HCT116 (cell line): ENCODE measurements at regions not wholly inside any gene's neighbourhood (a gene's known extent, or its start where the extent isn't known, plus 50 kb on each side); places are given as distances from the start of the nearest gene placed in this dataset.

Experiments
- ATAC-seq: fragments of 200-7000 bp; cut with Tn5 transposase; 2 replicates; pipeline ENCODE4 v1.9.1; 2020; ENCODE audit warnings: mild to moderate bottlenecking, moderate library complexity
- BruUV-seq: library from RNA; stranded (reverse); fragments of 400-500 nt; replicated peaks from 2 replicates; lab custom pipeline; 2021; lab: Mats Ljungman, UMichigan
- CTCF ChIA-PET: fragments of 300-600 bp; sonication (Branson Sonifier 250); formaldehyde crosslinking; loops from one replicate; lab custom pipeline; 2021; ENCODE audit warnings: antibody characterized with exemption; lab: Charles Lee
- POLR2A ChIA-PET: fragments of 300-600, 350-600 bp; sonication (Branson Sonifier 250); formaldehyde crosslinking; loops from one replicate; lab custom pipeline; 2021; ENCODE audit warnings: antibody characterized with exemption; lab: Charles Lee
- RAD21 ChIA-PET, 2 experiments: fragments of 300-600 bp; sonication (Branson Sonifier 250); formaldehyde crosslinking; loops; one replicate each; lab custom pipeline; 2023; ENCODE audit warnings: low total read pairs in 2 of 2; ENCODE audit not compliant: uncharacterized antibody in 2 of 2, unreplicated experiment in 2 of 2, low non-redundant PET in 1 of 2; lab: Charles Lee
- DNase-seq: peaks from one replicate; pipeline ENCODE4 v3.0.0-alpha.2; 2010; ENCODE audit warnings: low read depth, low spot score
- H2AFZ ChIP-seq: fragments of 200-600 bp; shearing (Covaris generic), sonication (generic); 2 replicates; pipeline ENCODE4 v1.6.1; 2017; ENCODE audit warnings: low read depth, mixed run types, mixed read lengths, antibody characterized with exemption, low read length; ENCODE audit not compliant: poor library complexity, severe bottlenecking
- H3K27ac ChIP-seq: 2 replicates; pipeline ENCODE4 v1.5.1; 2012; ENCODE audit warnings: low read depth, low read length
- H3K27me3 ChIP-seq: fragments of 200-600 bp; sonication (generic); 2 replicates; pipeline ENCODE4 v1.6.1; 2016; ENCODE audit warnings: mixed run types, low read length, mixed read lengths; ENCODE audit not compliant: insufficient read depth
- H3K36me3 ChIP-seq, 2 experiments: fragments of 200-500 bp in 1 of 2; fragments of 200-600 bp in 1 of 2; sonication (Bioruptor generic) in 1 of 2; sonication (generic) in 1 of 2; 2 replicates each; pipeline versions ENCODE4 v1.5.1 to v1.6.1; 2014 to 2016; ENCODE audit warnings: low read length in 2 of 2, inconsistent platforms in 1 of 2, mixed read lengths in 1 of 2, mixed run types in 1 of 2; ENCODE audit not compliant: insufficient read depth in 2 of 2, control insufficient read depth in 1 of 2
- H3K4me1 ChIP-seq, 2 experiments: fragments of 200-600 bp in 1 of 2; sonication (generic) in 1 of 2; 2 replicates each; pipeline versions ENCODE4 v1.5.1 to v1.6.1; 2012 to 2017; ENCODE audit warnings: low read length in 2 of 2, inconsistent platforms in 1 of 2, mild to moderate bottlenecking in 1 of 2, mixed read lengths in 1 of 2, mixed run types in 1 of 2, moderate library complexity in 1 of 2; ENCODE audit not compliant: insufficient read depth in 2 of 2, control insufficient read depth in 1 of 2
- H3K4me2 ChIP-seq: fragments of 200-600 bp; sonication (generic); 2 replicates; pipeline ENCODE4 v1.6.1; 2017; ENCODE audit warnings: mixed run types, low read length, mixed read lengths
- H3K4me3 ChIP-seq, 2 experiments: fragments of 200-600 bp in 1 of 2; sonication (generic) in 1 of 2; replicated peaks in 1 of 2; 2 replicates each; pipeline ENCODE4 v1.5.1; 2011 to 2016; ENCODE audit warnings: low read length in 2 of 2, control low read depth in 1 of 2, low read depth in 1 of 2, mild to moderate bottlenecking in 1 of 2, mixed read lengths in 1 of 2, mixed run types in 1 of 2
- H3K79me2 ChIP-seq: fragments of 200-600 bp; sonication (generic); 2 replicates; pipeline ENCODE4 v1.6.1; 2017; ENCODE audit warnings: mild to moderate bottlenecking, mixed run types, low read length, moderate library complexity, mixed read lengths; ENCODE audit not compliant: insufficient read depth
- H3K9ac ChIP-seq: fragments of 200-600 bp; sonication (generic); 2 replicates; pipeline ENCODE4 v1.6.1; 2016; ENCODE audit warnings: low read length, mixed read lengths
- H3K9me2 ChIP-seq: fragments of 200-600 bp; sonication (generic), shearing (Covaris generic); 2 replicates; pipeline ENCODE4 v1.6.1; 2017; ENCODE audit warnings: mixed run types, mild to moderate bottlenecking, moderate library complexity; ENCODE audit not compliant: insufficient read depth
- H3K9me3 ChIP-seq, 2 experiments: fragments of 200-500 bp in 1 of 2; fragments of 200-600 bp in 1 of 2; sonication (Bioruptor generic) in 1 of 2; sonication (generic) in 1 of 2; 2 replicates each; pipeline ENCODE4 v1.6.1; 2014 to 2017; ENCODE audit warnings: low read length in 2 of 2, mixed read lengths in 2 of 2, inconsistent platforms in 1 of 2, low read depth in 1 of 2, mild to moderate bottlenecking in 1 of 2, mixed run types in 1 of 2, moderate library complexity in 1 of 2; ENCODE audit not compliant: control insufficient read depth in 1 of 2, insufficient read depth in 1 of 2
- H4K20me1 ChIP-seq: fragments of 200-600 bp; sonication (generic), shearing (Covaris generic); 2 replicates; pipeline ENCODE4 v1.6.1; 2017; ENCODE audit warnings: mixed run types, mild to moderate bottlenecking, moderate library complexity; ENCODE audit not compliant: insufficient read depth
- CBX3 ChIP-seq: IDR thresholded peaks from 2 replicates; pipeline ENCODE4 v1.6.1; 2012; ENCODE audit warnings: low read depth
- CEBPB ChIP-seq: IDR thresholded peaks from 2 replicates; pipeline ENCODE4 v1.6.1; 2012; ENCODE audit warnings: low read depth
- EGR1 ChIP-seq: IDR thresholded peaks from 2 replicates; pipeline ENCODE4 v1.6.1; 2012; ENCODE audit warnings: low read depth
- ELF1 ChIP-seq: IDR thresholded peaks from 2 replicates; pipeline ENCODE4 v1.6.1; 2012; ENCODE audit warnings: low read depth, borderline replicate concordance
- FOSL1 ChIP-seq: IDR thresholded peaks from 2 replicates; pipeline ENCODE4 v1.6.1; 2012; ENCODE audit warnings: low read depth
- JUND ChIP-seq: IDR thresholded peaks from 2 replicates; pipeline ENCODE4 v1.6.1; 2012
- POLR2AphosphoS5 ChIP-seq: IDR thresholded peaks from 2 replicates; pipeline ENCODE4 v1.6.1; 2011; ENCODE audit warnings: mild to moderate bottlenecking, low read depth, low read length, moderate library complexity
- RAD21 ChIP-seq: IDR thresholded peaks from 2 replicates; pipeline ENCODE4 v1.6.1; 2012; ENCODE audit warnings: low read depth, mild to moderate bottlenecking
- SIN3A ChIP-seq: IDR thresholded peaks from 2 replicates; pipeline ENCODE4 v1.6.1; 2012; ENCODE audit warnings: low read depth
- SP1 ChIP-seq: IDR thresholded peaks from 2 replicates; pipeline ENCODE4 v1.6.1; 2012; ENCODE audit warnings: low read depth
- SRF ChIP-seq: IDR thresholded peaks from 2 replicates; pipeline ENCODE4 v1.6.1; 2012; ENCODE audit warnings: low read depth
- YY1 ChIP-seq: IDR thresholded peaks from 2 replicates; pipeline ENCODE4 v1.6.1; 2011; ENCODE audit warnings: low read length, low read depth, moderate library complexity, mild to moderate bottlenecking; ENCODE audit not compliant: insufficient replicate concordance; ENCODE audit errors: extremely low read depth
- ZFX ChIP-seq: fragments of 450-650 bp; IDR thresholded peaks from 2 replicates; pipeline ENCODE4 v1.6.1; 2017
- ZNF274 ChIP-seq: fragments of 200-500 bp; sonication (Bioruptor generic); IDR thresholded peaks from 2 replicates; pipeline ENCODE4 v1.6.1; 2014; ENCODE audit warnings: mild to moderate bottlenecking, low read depth, low read length, inconsistent platforms
- intact Hi-C: fragments of 100-400 bp; cut with micrococcal nuclease; formaldehyde crosslinking; loops from 2 replicates; pipeline ENCODE4 v1.10.0; 2022
- TF ChIP-seq, protein P1 (sequence below): IDR thresholded peaks from 2 replicates; pipeline ENCODE4 v1.6.1; 2012; ENCODE audit warnings: low read depth
- TF ChIP-seq, protein P2 (sequence below): IDR thresholded peaks from 2 replicates; pipeline ENCODE4 v1.6.1; 2011; ENCODE audit warnings: mild to moderate bottlenecking, low read length, moderate library complexity; ENCODE audit not compliant: insufficient replicate concordance; ENCODE audit errors: extremely low read depth
- TF ChIP-seq, protein P3 (sequence below): IDR thresholded peaks from 2 replicates; pipeline ENCODE4 v1.6.1; 2012
- TF ChIP-seq, protein P4 (sequence below), 3 experiments: fragments of 200-600 bp in 1 of 3; sonication (generic) in 1 of 3; IDR thresholded peaks in 2 of 3; conservative IDR thresholded peaks in 1 of 3; 2 replicates each; pipeline ENCODE4 v1.5.1; 2012 to 2017; ENCODE audit warnings: low read depth in 2 of 3, low read length in 2 of 3, antibody characterized with exemption in 1 of 3, borderline replicate concordance in 1 of 3, control low read depth in 1 of 3, mild to moderate bottlenecking in 1 of 3, mixed read lengths in 1 of 3, mixed run types in 1 of 3, moderate library complexity in 1 of 3; ENCODE audit not compliant: insufficient read depth in 1 of 3
- TF ChIP-seq, protein P5 (sequence below): IDR thresholded peaks from 2 replicates; pipeline ENCODE4 v1.6.1; 2012

DNA sequence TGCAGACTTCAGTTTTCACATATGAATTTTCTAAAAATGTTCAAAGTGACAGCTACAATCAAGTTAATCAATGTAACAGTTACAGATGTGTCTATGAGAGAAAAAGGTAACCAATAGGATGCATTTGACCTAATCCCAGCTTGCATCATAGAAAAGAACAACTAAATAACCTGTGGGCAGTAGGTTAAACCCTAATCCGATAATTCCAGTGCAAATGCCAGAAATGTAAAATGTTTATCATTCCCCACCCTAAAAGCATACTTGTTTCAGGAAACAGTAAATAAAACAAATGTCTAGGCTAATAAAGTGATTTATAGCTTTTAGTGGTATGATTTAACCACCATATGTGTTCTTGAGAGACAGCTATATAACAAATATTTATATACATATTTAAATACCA, 592.6 kb downstream of the PRELID2 start:
- no peak for ATAC-seq
- no peaks in the 10 kb centered on the region for H3K27me3 ChIP-seq
- no peaks in the 10 kb centered on the region for H3K36me3 ChIP-seq
- no peak overlapping the region for H3K27ac ChIP-seq
- no peaks in the 10 kb centered on the region for H3K79me2 ChIP-seq
- intact Hi-C loops: no loop called here
- no peaks in the 10 kb centered on the region for H4K20me1 ChIP-seq
- H3K9me2 ChIP-seq: no peaks in the 10 kb centered on the region
- H3K9ac ChIP-seq: no peak overlapping the region
- ChIA-PET CTCF (no interaction called here), RAD21 (no interaction called here), POLR2A (interaction anchor here (0.6 kb wide), 1 partner anchor 1072 kb away, joined by 3 read pairs; the partner anchor contains the start of genes KCTD16 and YIPF5)
- peaks cover 0 to 9% of the 10 kb centered on the region in 2 experiments; a peak in 1 of 4 replicates for H3K4me1 ChIP-seq
- no peak overlapping the region for H3K4me3 ChIP-seq
- no peak for DNase-seq
- BruUV-seq: no TSS peak
- no peak overlapping the region for H3K4me2 ChIP-seq
- H2AFZ ChIP-seq: no peak overlapping the region
- H3K9me3 ChIP-seq: no peaks in the 10 kb centered on the region
- no peak for TF ChIP-seq JUND
- no peak for TF ChIP-seq RAD21
- TF ChIP-seq, protein P1, sequence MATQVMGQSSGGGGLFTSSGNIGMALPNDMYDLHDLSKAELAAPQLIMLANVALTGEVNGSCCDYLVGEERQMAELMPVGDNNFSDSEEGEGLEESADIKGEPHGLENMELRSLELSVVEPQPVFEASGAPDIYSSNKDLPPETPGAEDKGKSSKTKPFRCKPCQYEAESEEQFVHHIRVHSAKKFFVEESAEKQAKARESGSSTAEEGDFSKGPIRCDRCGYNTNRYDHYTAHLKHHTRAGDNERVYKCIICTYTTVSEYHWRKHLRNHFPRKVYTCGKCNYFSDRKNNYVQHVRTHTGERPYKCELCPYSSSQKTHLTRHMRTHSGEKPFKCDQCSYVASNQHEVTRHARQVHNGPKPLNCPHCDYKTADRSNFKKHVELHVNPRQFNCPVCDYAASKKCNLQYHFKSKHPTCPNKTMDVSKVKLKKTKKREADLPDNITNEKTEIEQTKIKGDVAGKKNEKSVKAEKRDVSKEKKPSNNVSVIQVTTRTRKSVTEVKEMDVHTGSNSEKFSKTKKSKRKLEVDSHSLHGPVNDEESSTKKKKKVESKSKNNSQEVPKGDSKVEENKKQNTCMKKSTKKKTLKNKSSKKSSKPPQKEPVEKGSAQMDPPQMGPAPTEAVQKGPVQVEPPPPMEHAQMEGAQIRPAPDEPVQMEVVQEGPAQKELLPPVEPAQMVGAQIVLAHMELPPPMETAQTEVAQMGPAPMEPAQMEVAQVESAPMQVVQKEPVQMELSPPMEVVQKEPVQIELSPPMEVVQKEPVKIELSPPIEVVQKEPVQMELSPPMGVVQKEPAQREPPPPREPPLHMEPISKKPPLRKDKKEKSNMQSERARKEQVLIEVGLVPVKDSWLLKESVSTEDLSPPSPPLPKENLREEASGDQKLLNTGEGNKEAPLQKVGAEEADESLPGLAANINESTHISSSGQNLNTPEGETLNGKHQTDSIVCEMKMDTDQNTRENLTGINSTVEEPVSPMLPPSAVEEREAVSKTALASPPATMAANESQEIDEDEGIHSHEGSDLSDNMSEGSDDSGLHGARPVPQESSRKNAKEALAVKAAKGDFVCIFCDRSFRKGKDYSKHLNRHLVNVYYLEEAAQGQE: no peak
- TF ChIP-seq ZFX: no peak
- TF ChIP-seq, protein P2, sequence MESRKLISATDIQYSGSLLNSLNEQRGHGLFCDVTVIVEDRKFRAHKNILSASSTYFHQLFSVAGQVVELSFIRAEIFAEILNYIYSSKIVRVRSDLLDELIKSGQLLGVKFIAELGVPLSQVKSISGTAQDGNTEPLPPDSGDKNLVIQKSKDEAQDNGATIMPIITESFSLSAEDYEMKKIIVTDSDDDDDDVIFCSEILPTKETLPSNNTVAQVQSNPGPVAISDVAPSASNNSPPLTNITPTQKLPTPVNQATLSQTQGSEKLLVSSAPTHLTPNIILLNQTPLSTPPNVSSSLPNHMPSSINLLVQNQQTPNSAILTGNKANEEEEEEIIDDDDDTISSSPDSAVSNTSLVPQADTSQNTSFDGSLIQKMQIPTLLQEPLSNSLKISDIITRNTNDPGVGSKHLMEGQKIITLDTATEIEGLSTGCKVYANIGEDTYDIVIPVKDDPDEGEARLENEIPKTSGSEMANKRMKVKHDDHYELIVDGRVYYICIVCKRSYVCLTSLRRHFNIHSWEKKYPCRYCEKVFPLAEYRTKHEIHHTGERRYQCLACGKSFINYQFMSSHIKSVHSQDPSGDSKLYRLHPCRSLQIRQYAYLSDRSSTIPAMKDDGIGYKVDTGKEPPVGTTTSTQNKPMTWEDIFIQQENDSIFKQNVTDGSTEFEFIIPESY: no peak
- TF ChIP-seq POLR2AphosphoS5: no peak
- no peak for TF ChIP-seq SRF
- TF ChIP-seq CBX3: no peak
- TF ChIP-seq, protein P3, sequence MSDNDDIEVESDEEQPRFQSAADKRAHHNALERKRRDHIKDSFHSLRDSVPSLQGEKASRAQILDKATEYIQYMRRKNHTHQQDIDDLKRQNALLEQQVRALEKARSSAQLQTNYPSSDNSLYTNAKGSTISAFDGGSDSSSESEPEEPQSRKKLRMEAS: no peak
- no peak for TF ChIP-seq YY1
- no peak for TF ChIP-seq CEBPB
- no peak for TF ChIP-seq SP1
- TF ChIP-seq ELF1: no peak
- TF ChIP-seq, protein P4, sequence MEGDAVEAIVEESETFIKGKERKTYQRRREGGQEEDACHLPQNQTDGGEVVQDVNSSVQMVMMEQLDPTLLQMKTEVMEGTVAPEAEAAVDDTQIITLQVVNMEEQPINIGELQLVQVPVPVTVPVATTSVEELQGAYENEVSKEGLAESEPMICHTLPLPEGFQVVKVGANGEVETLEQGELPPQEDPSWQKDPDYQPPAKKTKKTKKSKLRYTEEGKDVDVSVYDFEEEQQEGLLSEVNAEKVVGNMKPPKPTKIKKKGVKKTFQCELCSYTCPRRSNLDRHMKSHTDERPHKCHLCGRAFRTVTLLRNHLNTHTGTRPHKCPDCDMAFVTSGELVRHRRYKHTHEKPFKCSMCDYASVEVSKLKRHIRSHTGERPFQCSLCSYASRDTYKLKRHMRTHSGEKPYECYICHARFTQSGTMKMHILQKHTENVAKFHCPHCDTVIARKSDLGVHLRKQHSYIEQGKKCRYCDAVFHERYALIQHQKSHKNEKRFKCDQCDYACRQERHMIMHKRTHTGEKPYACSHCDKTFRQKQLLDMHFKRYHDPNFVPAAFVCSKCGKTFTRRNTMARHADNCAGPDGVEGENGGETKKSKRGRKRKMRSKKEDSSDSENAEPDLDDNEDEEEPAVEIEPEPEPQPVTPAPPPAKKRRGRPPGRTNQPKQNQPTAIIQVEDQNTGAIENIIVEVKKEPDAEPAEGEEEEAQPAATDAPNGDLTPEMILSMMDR (IDR thresholded peaks at IDR 0.05 in 2 of 3, conservative IDR thresholded peaks at IDR 0.05 in 1 of 3; ENCODE audit: borderline replicate concordance in 1 of 3, insufficient read depth in 1 of 3, low read depth in 2 of 3, low read length in 2 of 3): no peak
- TF ChIP-seq EGR1: no peak
- no peak for TF ChIP-seq FOSL1
- no peak for TF ChIP-seq SIN3A
- no peak for TF ChIP-seq ZNF274
- TF ChIP-seq, protein P5, sequence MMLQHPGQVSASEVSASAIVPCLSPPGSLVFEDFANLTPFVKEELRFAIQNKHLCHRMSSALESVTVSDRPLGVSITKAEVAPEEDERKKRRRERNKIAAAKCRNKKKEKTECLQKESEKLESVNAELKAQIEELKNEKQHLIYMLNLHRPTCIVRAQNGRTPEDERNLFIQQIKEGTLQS: no peak
